ENCODE measurements at regions not wholly inside any gene's neighbourhood (a gene's known extent, or its start where the extent isn't known, plus 50 kb on each side); places are given as distances from the start of the nearest gene placed in this dataset.

- H3K4me3 ChIP-seq (ENCODE audit: low read depth, low read length), result no peak overlapping the region
- no peak for TF ChIP-seq CTCF (IDR thresholded peaks at IDR 0.05; ENCODE audit: borderline replicate concordance, insufficient read depth, low read depth, low read length)
Observed at GRCh38 chr12:83763425-83763824, 1076.7 kb downstream of the TMTC2 start.

- no peak for TF ChIP-seq CTCF (IDR thresholded peaks at IDR 0.05; ENCODE audit: borderline replicate concordance, insufficient read depth, low read depth, low read length)
Observed at GRCh38 chr12:83759906-83760305, 1073.2 kb downstream of the TMTC2 start.

GRCh38 chr12:83758888-83759631 lies 1072.4 kb downstream of the TMTC2 start:
- H3K4me3 ChIP-seq (ENCODE audit: low read depth, low read length), result no peak overlapping the region
- no peak for TF ChIP-seq CTCF (IDR thresholded peaks at IDR 0.05; ENCODE audit: borderline replicate concordance, insufficient read depth, low read depth, low read length)

More at GRCh38 chr12:83759906-83760305, 1073.2 kb downstream of the TMTC2 start:
- H3K4me3 ChIP-seq (ENCODE audit: low read depth, low read length), result no peak overlapping the region

GRCh38 chr12:83753904-83754303 lies 1067.2 kb downstream of the TMTC2 start:
- no peak for TF ChIP-seq CTCF (IDR thresholded peaks at IDR 0.05; ENCODE audit: borderline replicate concordance, insufficient read depth, low read depth, low read length)
- no peak overlapping the region for H3K4me3 ChIP-seq (ENCODE audit: low read depth, low read length)

GRCh38 chr12:83753205-83753604 lies 1066.5 kb downstream of the TMTC2 start:
- H3K4me3 ChIP-seq (ENCODE audit: low read depth, low read length), result no peak overlapping the region
- no peak for TF ChIP-seq CTCF (IDR thresholded peaks at IDR 0.05; ENCODE audit: borderline replicate concordance, insufficient read depth, low read depth, low read length)

GRCh38 chr12:83739607-83740006 lies 1052.9 kb downstream of the TMTC2 start:
- TF ChIP-seq CTCF (IDR thresholded peaks at IDR 0.05; ENCODE audit: borderline replicate concordance, insufficient read depth, low read depth, low read length), result no peak
- no peak overlapping the region for H3K4me3 ChIP-seq (ENCODE audit: low read depth, low read length)

- no peak for TF ChIP-seq CTCF (IDR thresholded peaks at IDR 0.05; ENCODE audit: borderline replicate concordance, insufficient read depth, low read depth, low read length)
- H3K4me3 ChIP-seq (ENCODE audit: low read depth, low read length), result no peak overlapping the region
Observed at GRCh38 chr12:83710851-83711250, 1024.1 kb downstream of the TMTC2 start.
